ENCODE measurements at regions not wholly inside any gene's neighbourhood (a gene's known extent, or its start where the extent isn't known, plus 50 kb on each side); places are given as distances from the start of the nearest gene placed in this dataset.

DNA sequence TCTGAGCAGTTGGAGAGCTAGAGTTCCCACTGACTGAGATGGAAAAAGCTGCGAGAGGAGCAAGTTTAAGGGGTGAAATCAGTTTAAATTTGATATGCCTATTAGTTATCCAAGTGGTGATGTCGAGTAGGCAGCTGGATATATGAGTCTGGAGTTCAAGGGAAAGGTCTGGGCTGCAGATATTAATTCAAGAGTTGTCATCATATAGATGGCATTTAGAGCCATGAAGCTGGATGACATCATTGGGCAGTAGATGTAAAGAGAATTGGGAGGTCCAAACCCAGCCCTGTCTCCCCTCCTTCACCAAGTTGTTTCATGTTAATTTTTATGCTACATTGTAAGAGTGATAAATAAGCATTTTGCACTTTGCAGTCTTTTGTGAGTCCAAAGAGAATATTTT, 898.1 kb downstream of the GALC start:
- H3K4me1 Mint-ChIP-seq, result peaks cover 43% of the 10 kb centered on the region
- H3K4me3 Mint-ChIP-seq, result no peak overlapping the region
- no peaks in the 10 kb centered on the region for H3K27me3 Mint-ChIP-seq (ENCODE audit: low read depth, poor library complexity)
- no peak for DNase-seq
- H3K36me3 Mint-ChIP-seq (ENCODE audit: low read depth), result no peaks in the 10 kb centered on the region
- TF ChIP-seq CTCF (IDR thresholded peaks at IDR 0.05), result no peak
- peaks cover 2% of the 10 kb centered on the region for H3K9me3 Mint-ChIP-seq
- H3K27ac Mint-ChIP-seq, result no peak overlapping the region

GRCh38 chr14:87088588-87088987, 904.4 kb downstream of the GALC start:
- no peak for DNase-seq
- Mint-ChIP-seq H3K27ac (no peak overlapping the region), H3K4me3 (no peak overlapping the region), H3K4me1 (peaks cover 34% of the 10 kb centered on the region), H3K36me3 (ENCODE audit: low read depth) (no peaks in the 10 kb centered on the region), H3K9me3 (peaks cover 4% of the 10 kb centered on the region), H3K27me3 (ENCODE audit: low read depth, poor library complexity) (no peaks in the 10 kb centered on the region)
- TF ChIP-seq CTCF (IDR thresholded peaks at IDR 0.05), result no peak

- no peak overlapping the region for H3K4me3 Mint-ChIP-seq
- no peak for DNase-seq
- no peaks in the 10 kb centered on the region for H3K36me3 Mint-ChIP-seq (ENCODE audit: low read depth)
- no peak for TF ChIP-seq CTCF (IDR thresholded peaks at IDR 0.05)
- H3K4me1 Mint-ChIP-seq, result peaks cover 34% of the 10 kb centered on the region
- peaks cover 4% of the 10 kb centered on the region for H3K9me3 Mint-ChIP-seq
- no peak overlapping the region for H3K27ac Mint-ChIP-seq
- no peaks in the 10 kb centered on the region for H3K27me3 Mint-ChIP-seq (ENCODE audit: low read depth, poor library complexity)
Measured at GRCh38 chr14:87087881-87088280, 905.1 kb downstream of the GALC start.

DNA sequence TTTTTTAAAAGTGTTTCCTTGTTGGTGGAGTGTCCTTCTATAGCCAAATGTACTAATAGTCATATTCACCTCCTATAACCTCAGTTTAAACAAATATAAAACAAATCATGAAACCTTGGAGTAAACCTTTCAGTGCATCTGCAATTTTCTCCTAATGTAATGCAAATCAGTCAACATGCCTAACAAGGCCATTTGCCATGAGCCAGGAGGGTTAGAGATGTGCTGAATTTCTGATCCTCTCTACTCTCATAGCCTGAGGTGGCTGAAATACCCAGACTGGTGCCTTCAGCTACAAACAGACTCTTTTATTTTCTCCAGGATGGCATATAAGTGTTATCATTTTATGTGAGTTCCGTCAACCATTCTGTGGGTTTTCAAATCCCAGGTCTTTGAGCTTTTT, 908.1 kb downstream of the GALC start:
- DNase-seq, result no peak
- Mint-ChIP-seq H3K4me1 (peaks cover 18% of the 10 kb centered on the region), H3K36me3 (ENCODE audit: low read depth) (no peaks in the 10 kb centered on the region), H3K27ac (no peak overlapping the region), H3K27me3 (ENCODE audit: low read depth, poor library complexity) (no peaks in the 10 kb centered on the region), H3K4me3 (no peak overlapping the region), H3K9me3 (peaks cover 2% of the 10 kb centered on the region)
- TF ChIP-seq CTCF (IDR thresholded peaks at IDR 0.05), result no peak

DNA sequence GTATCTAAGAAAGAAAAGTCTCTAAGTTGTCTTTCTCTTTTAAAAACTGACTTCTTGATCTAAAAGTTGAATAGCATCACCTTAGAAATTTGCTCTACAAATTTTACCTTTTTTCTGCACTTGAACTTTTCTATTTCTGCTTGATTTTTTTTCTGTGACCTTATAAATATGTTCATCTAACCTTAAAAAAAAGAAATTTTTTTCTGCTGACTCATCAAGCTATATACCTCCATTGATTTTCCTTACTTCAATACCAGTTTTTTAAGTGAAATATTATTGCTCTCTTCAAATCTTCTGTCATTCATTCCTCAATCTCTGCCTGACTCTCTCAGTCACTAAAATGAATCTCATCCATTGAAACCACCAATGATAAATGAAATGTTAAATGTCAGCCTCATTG, 910.1 kb downstream of the GALC start:
- Mint-ChIP-seq H3K9me3 (no peaks in the 10 kb centered on the region), H3K36me3 (ENCODE audit: low read depth) (no peaks in the 10 kb centered on the region), H3K27me3 (ENCODE audit: low read depth, poor library complexity) (no peaks in the 10 kb centered on the region), H3K4me3 (no peak overlapping the region), H3K4me1 (peaks cover 23% of the 10 kb centered on the region), H3K27ac (no peak overlapping the region)
- no peak for TF ChIP-seq CTCF (IDR thresholded peaks at IDR 0.05)
- no peak for DNase-seq

DNA sequence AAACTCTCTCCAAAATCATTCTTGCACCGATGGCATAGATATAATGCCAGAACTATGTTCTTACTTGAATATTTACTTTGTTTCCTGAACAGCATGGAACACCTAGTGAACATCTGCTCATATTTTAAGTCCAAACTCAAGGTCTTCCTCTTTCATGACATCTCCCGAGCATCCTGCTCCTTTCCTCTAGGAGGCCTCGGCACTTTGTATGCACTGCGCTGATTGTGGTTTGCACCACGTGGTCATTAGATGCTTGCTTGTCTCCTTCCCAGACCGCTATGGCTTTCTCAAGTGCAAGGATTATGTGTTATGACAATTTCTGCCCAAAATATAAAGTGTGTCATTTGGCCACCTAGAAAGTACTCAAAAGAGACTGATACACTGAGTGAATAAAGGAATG, 912.0 kb downstream of the GALC start:
- TF ChIP-seq CTCF (IDR thresholded peaks at IDR 0.05), result no peak
- Mint-ChIP-seq H3K4me1 (peaks cover 12% of the 10 kb centered on the region), H3K27ac (no peak overlapping the region), H3K27me3 (ENCODE audit: low read depth, poor library complexity) (no peaks in the 10 kb centered on the region), H3K4me3 (no peak overlapping the region), H3K9me3 (no peaks in the 10 kb centered on the region), H3K36me3 (ENCODE audit: low read depth) (no peaks in the 10 kb centered on the region)
- DNase-seq, result no peak

All from nephron progenitor cell (in vitro differentiated cells).